MCF 10A (cell line): ENCODE measurements at regions not wholly inside any gene's neighbourhood (a gene's known extent, or its start where the extent isn't known, plus 50 kb on each side); places are given as distances from the start of the nearest gene placed in this dataset.
"Not testable (repeated sequence)": the region's sequence is repeated elsewhere in the genome, so short reads cannot be mapped to it uniquely, and the experiment has no call there.

Source experiments
- BruUV-seq: library from RNA; stranded (reverse); fragments of 400-500 nt; replicated peaks from 2 replicates; lab custom pipeline; 2021; lab: Mats Ljungman, UMichigan
- CTCF ChIA-PET: fragments of 300-600 bp; sonication (Branson Sonifier 250); formaldehyde crosslinking; extraction: SDS; loops from one replicate; lab custom pipeline; 2021; ENCODE audit warnings: antibody characterized with exemption, inconsistent platforms; lab: Yijun Ruan, JAX
- POLR2A ChIA-PET: fragments of 300-600, 350-650 bp; sonication (Branson Sonifier 250); formaldehyde crosslinking; extraction: SDS; loops from one replicate; lab custom pipeline; 2020; ENCODE audit warnings: antibody characterized with exemption, inconsistent platforms; lab: Yijun Ruan, JAX
- DNase-seq: peaks from one replicate; pipeline ENCODE4 v3.0.0-alpha.2; 2018; ENCODE audit not compliant: unreplicated experiment
- H3K27ac Mint-ChIP-seq: one replicate; pipeline ENCODE4 v1.8.0; 2022; ENCODE audit warnings: mild to moderate bottlenecking, low read depth, mixed read lengths; ENCODE audit not compliant: unreplicated experiment
- H3K27me3 Mint-ChIP-seq: one replicate; pipeline ENCODE4 v1.8.0; 2022; ENCODE audit warnings: mixed read lengths; ENCODE audit not compliant: insufficient read depth, unreplicated experiment
- H3K36me3 Mint-ChIP-seq: one replicate; pipeline ENCODE4 v1.8.0; 2022; ENCODE audit warnings: mild to moderate bottlenecking, moderate library complexity, mixed read lengths; ENCODE audit not compliant: insufficient read depth, unreplicated experiment
- H3K4me1 Mint-ChIP-seq: one replicate; pipeline ENCODE4 v1.8.0; 2022; ENCODE audit warnings: mixed read lengths; ENCODE audit not compliant: insufficient read depth, unreplicated experiment
- H3K4me3 Mint-ChIP-seq: one replicate; pipeline ENCODE4 v1.8.0; 2022; ENCODE audit warnings: mild to moderate bottlenecking, moderate library complexity, mixed read lengths; ENCODE audit not compliant: unreplicated experiment
- H3K9me3 Mint-ChIP-seq: one replicate; pipeline ENCODE4 v1.8.0; 2022; ENCODE audit warnings: mixed read lengths; ENCODE audit not compliant: unreplicated experiment
- CTCF ChIP-seq: fragments of 200-600 bp; IDR thresholded peaks from one replicate; pipeline ENCODE4 v1.8.0; 2022; ENCODE audit warnings: antibody characterized with exemption, mild to moderate bottlenecking; ENCODE audit not compliant: unreplicated experiment
- intact Hi-C: fragments of 100-400 bp; cut with micrococcal nuclease; formaldehyde crosslinking; loops from 2 replicates; pipeline ENCODE4 v1.14.1; 2022

GRCh38 chr17:5929721-5930120 is 140.5 kb upstream of the WSCD1 start:
- H3K27ac Mint-ChIP-seq, result no peak overlapping the region
- intact Hi-C loops, result no loop called here
- no peak overlapping the region for H3K4me3 Mint-ChIP-seq
- peaks cover 14% of the 10 kb centered on the region for H3K27me3 Mint-ChIP-seq
- CTCF ChIA-PET, result no interaction called here
- peaks cover 7% of the 10 kb centered on the region for H3K36me3 Mint-ChIP-seq
- no TSS peak for BruUV-seq
- peaks cover 6% of the 10 kb centered on the region for H3K9me3 Mint-ChIP-seq
- POLR2A ChIA-PET, result interaction anchor here (0.6 kb wide), 1 partner anchor 13 kb away, joined by 3 read pairs; no protein-coding TSS in a partner anchor
- no peak for TF ChIP-seq CTCF
- no peaks in the 10 kb centered on the region for H3K4me1 Mint-ChIP-seq
- DNase-seq, result no peak

- POLR2A ChIA-PET, H3K4me1 Mint-ChIP-seq, H3K27me3 Mint-ChIP-seq, intact Hi-C loops, H3K4me3 Mint-ChIP-seq, DNase-seq, H3K9me3 Mint-ChIP-seq, H3K36me3 Mint-ChIP-seq, BruUV-seq, H3K27ac Mint-ChIP-seq: not testable (repeated sequence)
- CTCF ChIA-PET, result interaction anchor here (0.6 to 0.7 kb wide), 2 partner anchors 67 to 295 kb away, joined by 3 read pairs; no protein-coding TSS in a partner anchor
These were observed 139.6 kb upstream of the WSCD1 start for GRCh38 chr17:5930555-5930954.

GRCh38 chr17:5931616-5932015 is 138.6 kb upstream of the WSCD1 start:
- Mint-ChIP-seq H3K4me1 (no peaks in the 10 kb centered on the region), H3K9me3 (peaks cover 6% of the 10 kb centered on the region), H3K27me3 (no peaks in the 10 kb centered on the region), H3K27ac (no peak overlapping the region), H3K36me3 (peaks cover 7% of the 10 kb centered on the region), H3K4me3 (no peak overlapping the region)
- BruUV-seq, result no TSS peak
- CTCF ChIA-PET, result interaction anchor here (0.6 kb wide), 1 partner anchor 182 kb away, joined by 4 read pairs; no protein-coding TSS in a partner anchor
- intact Hi-C loops, result no loop called here
- POLR2A ChIA-PET, result no interaction called here
- no peak for TF ChIP-seq CTCF
- no peak for DNase-seq

GRCh38 chr17:5933430-5933829 is 136.7 kb upstream of the WSCD1 start:
- Mint-ChIP-seq H3K4me3 (no peak overlapping the region), H3K4me1 (no peaks in the 10 kb centered on the region), H3K36me3 (peaks cover 7% of the 10 kb centered on the region), H3K9me3 (peaks cover 6% of the 10 kb centered on the region), H3K27me3 (no peaks in the 10 kb centered on the region), H3K27ac (no peak overlapping the region)
- DNase-seq, result no peak
- ChIA-PET POLR2A (no interaction called here), CTCF (no interaction called here)
- no peak for TF ChIP-seq CTCF
- no TSS peak for BruUV-seq
- intact Hi-C loops, result no loop called here

- intact Hi-C loops, result no loop called here
- Mint-ChIP-seq H3K36me3 (no peaks in the 10 kb centered on the region), H3K27me3 (peaks cover 41% of the 10 kb centered on the region), H3K4me3 (no peak overlapping the region), H3K4me1 (no peaks in the 10 kb centered on the region), H3K27ac (no peak overlapping the region), H3K9me3 (no peaks in the 10 kb centered on the region)
- POLR2A ChIA-PET, result no interaction called here
- no peak for DNase-seq
- TF ChIP-seq CTCF, result no peak
- CTCF ChIA-PET, result interaction anchor here (1.1 kb wide), 1 partner anchor 481 kb away, joined by 3 read pairs; no protein-coding TSS in a partner anchor
- no TSS peak for BruUV-seq
These were observed 128.9 kb upstream of the WSCD1 start for GRCh38 chr17:5941258-5941657.
